Progenitor cell of endocrine pancreas (in vitro differentiated cells): ENCODE measurements at regions not wholly inside any gene's neighbourhood (a gene's known extent, or its start where the extent isn't known, plus 50 kb on each side); places are given as distances from the start of the nearest gene placed in this dataset.
"Not testable (repeated sequence)": the region's sequence is repeated elsewhere in the genome, so short reads cannot be mapped to it uniquely, and the experiment has no call there.

Source experiments
- DNase-seq: peaks from one replicate; pipeline ENCODE4 v3.0.0; 2021; ENCODE audit warnings: low spot score; ENCODE audit not compliant: unreplicated experiment
- H3K27ac Mint-ChIP-seq: 2 replicates; pipeline ENCODE4 v1.8.0; 2021; ENCODE audit warnings: mild to moderate bottlenecking, moderate library complexity, mixed read lengths
- H3K27me3 Mint-ChIP-seq: 2 replicates; pipeline ENCODE4 v1.8.0; 2021; ENCODE audit warnings: mixed read lengths
- H3K36me3 Mint-ChIP-seq: 2 replicates; pipeline ENCODE4 v1.8.0; 2022; ENCODE audit warnings: mixed read lengths; ENCODE audit not compliant: insufficient read depth
- H3K4me1 Mint-ChIP-seq: 2 replicates; pipeline ENCODE4 v1.8.0; 2021; ENCODE audit warnings: low read depth, mixed read lengths
- H3K4me3 Mint-ChIP-seq: 2 replicates; pipeline ENCODE4 v1.8.0; 2021; ENCODE audit warnings: low read depth, mild to moderate bottlenecking, moderate library complexity, mixed read lengths
- H3K9me3 Mint-ChIP-seq: 2 replicates; pipeline ENCODE4 v1.8.0; 2021; ENCODE audit warnings: low read depth, mixed read lengths
- TF ChIP-seq, protein P1 (sequence below): fragments of 200-600 bp; sonication (generic); IDR thresholded peaks from one replicate; pipeline ENCODE4 v1.5.0; 2021; ENCODE audit warnings: antibody characterized with exemption, mild to moderate bottlenecking; ENCODE audit not compliant: unreplicated experiment

GRCh38 chrX:82442281-82442680 lies 1065.8 kb upstream of the POU3F4 start:
- Mint-ChIP-seq H3K9me3 (peaks cover 36% of the 10 kb centered on the region), H3K27me3 (no peaks in the 10 kb centered on the region), H3K27ac (no peak overlapping the region), H3K4me1 (no peaks in the 10 kb centered on the region), H3K4me3 (no peak overlapping the region), H3K36me3 (no peaks in the 10 kb centered on the region)
- no peak for DNase-seq
- TF ChIP-seq, protein P1, sequence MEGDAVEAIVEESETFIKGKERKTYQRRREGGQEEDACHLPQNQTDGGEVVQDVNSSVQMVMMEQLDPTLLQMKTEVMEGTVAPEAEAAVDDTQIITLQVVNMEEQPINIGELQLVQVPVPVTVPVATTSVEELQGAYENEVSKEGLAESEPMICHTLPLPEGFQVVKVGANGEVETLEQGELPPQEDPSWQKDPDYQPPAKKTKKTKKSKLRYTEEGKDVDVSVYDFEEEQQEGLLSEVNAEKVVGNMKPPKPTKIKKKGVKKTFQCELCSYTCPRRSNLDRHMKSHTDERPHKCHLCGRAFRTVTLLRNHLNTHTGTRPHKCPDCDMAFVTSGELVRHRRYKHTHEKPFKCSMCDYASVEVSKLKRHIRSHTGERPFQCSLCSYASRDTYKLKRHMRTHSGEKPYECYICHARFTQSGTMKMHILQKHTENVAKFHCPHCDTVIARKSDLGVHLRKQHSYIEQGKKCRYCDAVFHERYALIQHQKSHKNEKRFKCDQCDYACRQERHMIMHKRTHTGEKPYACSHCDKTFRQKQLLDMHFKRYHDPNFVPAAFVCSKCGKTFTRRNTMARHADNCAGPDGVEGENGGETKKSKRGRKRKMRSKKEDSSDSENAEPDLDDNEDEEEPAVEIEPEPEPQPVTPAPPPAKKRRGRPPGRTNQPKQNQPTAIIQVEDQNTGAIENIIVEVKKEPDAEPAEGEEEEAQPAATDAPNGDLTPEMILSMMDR: no peak

DNA sequence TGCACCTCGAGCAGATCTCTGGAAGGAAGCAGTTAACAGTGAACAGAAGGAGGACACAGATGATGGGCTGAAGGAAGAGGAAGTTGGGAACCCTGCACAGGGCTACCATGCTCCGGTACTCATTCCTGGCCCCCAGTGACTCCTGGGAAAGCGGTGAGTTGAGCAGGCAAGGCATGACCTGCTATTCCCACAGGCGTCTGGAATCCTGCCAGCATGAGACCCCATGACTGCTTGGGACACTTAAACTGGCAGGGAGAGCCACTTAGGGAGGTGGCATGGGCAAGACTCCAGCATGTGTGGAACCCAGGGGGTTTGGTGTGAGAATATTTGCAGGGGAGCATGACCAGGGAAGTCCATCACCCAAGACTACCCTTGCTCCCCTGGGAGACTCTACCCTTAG lies 1056.4 kb upstream of the POU3F4 start:
- Mint-ChIP-seq H3K36me3 (no peaks in the 10 kb centered on the region), H3K9me3 (peaks cover 64% of the 10 kb centered on the region)

DNA sequence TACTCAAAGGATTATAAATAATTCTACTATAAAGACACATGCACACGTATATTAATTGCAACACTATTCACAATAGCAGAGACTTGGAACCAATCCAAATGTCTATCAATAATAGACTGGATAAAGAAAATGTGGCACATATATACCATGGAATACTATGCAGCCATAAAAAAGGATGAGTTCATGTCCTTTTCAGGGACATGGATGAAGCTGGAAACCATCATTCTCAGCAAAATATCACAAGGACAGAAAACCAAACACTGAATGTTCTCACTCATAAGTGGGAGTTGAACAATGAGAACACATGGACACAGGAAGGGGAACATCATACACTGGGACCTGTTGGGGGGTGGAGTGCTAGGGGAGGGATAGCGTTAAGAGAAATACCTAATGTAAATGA lies 1052.2 kb upstream of the POU3F4 start:
- H3K9me3 Mint-ChIP-seq: peaks cover 41% of the 10 kb centered on the region

More for the DNA sequence above, 1056.4 kb upstream of the POU3F4 start:
- Mint-ChIP-seq H3K27ac (no peak overlapping the region), H3K4me3 (no peak overlapping the region), H3K27me3 (no peaks in the 10 kb centered on the region), H3K4me1 (no peaks in the 10 kb centered on the region)
- TF ChIP-seq, protein P1: no peak
- DNase-seq: no peak

GRCh38 chrX:82458207-82458754 lies 1049.8 kb upstream of the POU3F4 start:
- DNase-seq: no peak
- peaks cover 28% of the 10 kb centered on the region for H3K9me3 Mint-ChIP-seq
- no peaks in the 10 kb centered on the region for H3K27me3 Mint-ChIP-seq
- peaks cover 3% of the 10 kb centered on the region for H3K4me1 Mint-ChIP-seq
- H3K27ac Mint-ChIP-seq: no peak overlapping the region
- TF ChIP-seq, protein P1: no peak
- H3K36me3 Mint-ChIP-seq: no peaks in the 10 kb centered on the region
- no peak overlapping the region for H3K4me3 Mint-ChIP-seq

More for the DNA sequence above, 1052.2 kb upstream of the POU3F4 start:
- not testable (repeated sequence) for H3K36me3 Mint-ChIP-seq, H3K4me1 Mint-ChIP-seq, DNase-seq, H3K27me3 Mint-ChIP-seq, H3K4me3 Mint-ChIP-seq, H3K27ac Mint-ChIP-seq

GRCh38 chrX:82466994-82467393 lies 1041.1 kb upstream of the POU3F4 start:
- Mint-ChIP-seq H3K27ac (no peak overlapping the region), H3K4me1 (no peaks in the 10 kb centered on the region), H3K4me3 (no peak overlapping the region), H3K36me3 (no peaks in the 10 kb centered on the region), H3K9me3 (peaks cover 19% of the 10 kb centered on the region), H3K27me3 (no peaks in the 10 kb centered on the region)
- no peak for DNase-seq
- TF ChIP-seq, protein P1: no peak
